Naive thymus-derived CD8-positive, alpha-beta T cell (primary cell): ENCODE measurements at regions not wholly inside any gene's neighbourhood (a gene's known extent, or its start where the extent isn't known, plus 50 kb on each side); places are given as distances from the start of the nearest gene placed in this dataset.
"Not testable (repeated sequence)": the region's sequence is repeated elsewhere in the genome, so short reads cannot be mapped to it uniquely, and the experiment has no call there.

Experiments used
- ATAC-seq, 2 donors: fragments of 150-1000 bp; cut with Tn5 transposase in 1 of 2; sonication (Bioruptor Pico), chemical (Tn5 transposase) in 1 of 2; 1 replicate in 1 of 2; 2 replicates in 1 of 2; pipeline ENCODE4 v1.10.0; 2021; ENCODE audit warnings: mild to moderate bottlenecking in 2 of 2, moderate library complexity in 2 of 2
- POLR2A ChIA-PET: fragments of 350-600 bp; sonication (Branson Sonifier 250); formaldehyde crosslinking; loops from one replicate; lab custom pipeline; 2021; ENCODE audit warnings: antibody characterized with exemption; lab: Charles Lee
- DNase-seq, 10 donors: peaks; one replicate each; pipeline versions ENCODE4 v3.0.0 to v3.0.0-alpha.2; 2020 to 2022
- H3K27ac Mint-ChIP-seq, 10 donors: one replicate each; pipeline ENCODE4 v1.8.0; 2020 to 2022; ENCODE audit warnings: mild to moderate bottlenecking in 10 of 10, mixed read lengths in 10 of 10, moderate library complexity in 4 of 10, inconsistent platforms in 1 of 10
- H3K27me3 Mint-ChIP-seq, 5 donors: one replicate each; pipeline ENCODE4 v1.8.0; 2021 to 2022; ENCODE audit warnings: mixed read lengths in 5 of 5
- H3K36me3 Mint-ChIP-seq, 3 donors: one replicate each; pipeline ENCODE4 v1.8.0; 2020 to 2022; ENCODE audit warnings: mixed read lengths in 3 of 3, mild to moderate bottlenecking in 2 of 3, inconsistent platforms in 1 of 3
- H3K4me1 Mint-ChIP-seq, 4 donors: one replicate each; pipeline ENCODE4 v1.8.0; 2021 to 2022; ENCODE audit warnings: mixed read lengths in 4 of 4
- H3K4me3 Mint-ChIP-seq, 10 donors: one replicate each; pipeline ENCODE4 v1.8.0; 2020 to 2022; ENCODE audit warnings: mild to moderate bottlenecking in 10 of 10, mixed read lengths in 10 of 10, moderate library complexity in 6 of 10, inconsistent platforms in 1 of 10
- H3K9me3 Mint-ChIP-seq, 9 donors: one replicate each; pipeline ENCODE4 v1.8.0; 2020 to 2022; ENCODE audit warnings: mixed read lengths in 9 of 9, mild to moderate bottlenecking in 3 of 9, inconsistent platforms in 1 of 9, moderate library complexity in 1 of 9

GRCh38 chr20:1822564-1823449 lies 72.4 kb upstream of the SIRPA start:
- no peak for DNase-seq
- Mint-ChIP-seq H3K4me3 (no peak overlapping the region), H3K9me3 (peaks cover 11 to 40% (median 31%) of the 10 kb centered on the region in 9 donors), H3K36me3 (peaks cover 2 to 36% (median 36%) of the 10 kb centered on the region in 3 donors), H3K27ac (no peak overlapping the region), H3K27me3 (peaks cover 19 to 50% (median 41%) of the 10 kb centered on the region in 5 donors), H3K4me1 (peaks cover 12 to 33% (median 15%) of the 10 kb centered on the region in 4 donors)
- no peak for ATAC-seq
- POLR2A ChIA-PET, result no interaction called here

DNA sequence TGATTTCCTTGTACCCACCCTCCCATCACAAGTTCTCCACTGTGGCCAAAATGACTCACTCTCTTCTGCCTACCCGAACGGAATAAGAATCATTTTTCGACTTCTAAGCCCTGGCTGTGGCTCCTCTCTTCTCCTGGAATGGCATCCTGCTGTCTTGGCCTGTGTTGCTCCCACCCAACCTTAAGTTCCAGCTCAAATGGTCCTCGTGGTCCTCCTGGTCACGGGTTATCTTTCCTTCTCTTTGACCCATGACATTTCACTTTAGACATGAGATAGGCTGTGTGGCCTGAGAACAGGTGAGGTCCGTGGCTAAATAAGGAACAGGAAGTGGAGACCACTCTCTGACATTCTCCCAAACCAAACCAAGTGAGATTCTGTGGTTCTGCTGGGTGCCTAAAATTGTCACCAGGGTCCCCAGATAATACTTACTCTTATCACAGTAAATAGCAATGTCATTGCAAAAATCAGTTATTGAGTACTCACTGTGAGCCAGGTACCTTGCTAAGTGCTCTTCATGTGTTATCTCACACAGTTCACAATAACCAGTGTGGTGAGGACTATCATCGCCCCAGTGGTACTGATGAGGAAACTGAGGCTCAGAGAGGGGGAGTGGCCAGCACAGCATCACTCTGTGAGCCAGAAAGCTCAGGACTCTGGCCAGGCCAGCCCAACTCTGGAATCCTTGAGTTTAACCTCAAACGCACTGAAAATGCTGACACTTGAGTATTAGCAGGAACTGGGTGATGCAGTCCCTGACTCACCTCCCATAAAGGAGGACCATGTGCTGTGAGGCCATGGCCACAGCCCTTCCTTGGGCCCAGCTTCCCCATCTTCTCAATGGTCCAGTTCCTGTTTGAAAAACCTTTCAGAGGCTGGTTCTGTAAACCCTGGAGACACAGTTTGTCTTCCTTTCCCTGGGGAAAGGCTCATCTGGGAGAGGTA lies 74.8 kb upstream of the SIRPA start:
- DNase-seq, result no peak
- peaks cover 24 to 53% (median 34%) of the 10 kb centered on the region in 4 donors for H3K4me1 Mint-ChIP-seq
- no peak for ATAC-seq

GRCh38 chr20:1819311-1820137 lies 75.7 kb upstream of the SIRPA start:
- no peak for ATAC-seq
- H3K27me3 Mint-ChIP-seq, result peaks cover 31 to 68% (median 63%) of the 10 kb centered on the region in 5 donors
- peaks cover 2 to 41% (median 31%) of the 10 kb centered on the region in 3 donors for H3K36me3 Mint-ChIP-seq
- no peak for DNase-seq
- POLR2A ChIA-PET, result no interaction called here
- H3K9me3 Mint-ChIP-seq, result peaks cover 11 to 37% (median 29%) of the 10 kb centered on the region in 9 donors
- peak overlapping the region in 1 of 10 donors; percentile 49 for H3K27ac Mint-ChIP-seq
- H3K4me3 Mint-ChIP-seq, result no peak overlapping the region
- H3K4me1 Mint-ChIP-seq, result peaks cover 24 to 53% (median 34%) of the 10 kb centered on the region in 4 donors

More for the DNA sequence above, 74.8 kb upstream of the SIRPA start:
- peaks cover 2 to 37% (median 36%) of the 10 kb centered on the region in 3 donors for H3K36me3 Mint-ChIP-seq
- H3K4me3 Mint-ChIP-seq, result no peak overlapping the region
- H3K27me3 Mint-ChIP-seq, result peaks cover 26 to 59% (median 58%) of the 10 kb centered on the region in 5 donors
- H3K27ac Mint-ChIP-seq, result peak overlapping the region in 1 of 10 donors; percentile 49
- H3K9me3 Mint-ChIP-seq, result peaks cover 11 to 40% (median 31%) of the 10 kb centered on the region in 9 donors
- POLR2A ChIA-PET, result no interaction called here

GRCh38 chr20:1818895-1819294 lies 76.3 kb upstream of the SIRPA start:
- Mint-ChIP-seq H3K27ac (no peak overlapping the region), H3K4me3 (peak overlapping the region in 2 of 10 donors; percentile 8 to 39), H3K4me1 (peaks cover 24 to 49% (median 34%) of the 10 kb centered on the region in 4 donors), H3K36me3 (peaks cover 2 to 35% (median 25%) of the 10 kb centered on the region in 3 donors), H3K9me3 (peaks cover 7 to 30% (median 23%) of the 10 kb centered on the region in 9 donors), H3K27me3 (peaks cover 36 to 75% (median 64%) of the 10 kb centered on the region in 5 donors)
- ATAC-seq, result no peak
- no peak for DNase-seq
- POLR2A ChIA-PET, result no interaction called here

DNA sequence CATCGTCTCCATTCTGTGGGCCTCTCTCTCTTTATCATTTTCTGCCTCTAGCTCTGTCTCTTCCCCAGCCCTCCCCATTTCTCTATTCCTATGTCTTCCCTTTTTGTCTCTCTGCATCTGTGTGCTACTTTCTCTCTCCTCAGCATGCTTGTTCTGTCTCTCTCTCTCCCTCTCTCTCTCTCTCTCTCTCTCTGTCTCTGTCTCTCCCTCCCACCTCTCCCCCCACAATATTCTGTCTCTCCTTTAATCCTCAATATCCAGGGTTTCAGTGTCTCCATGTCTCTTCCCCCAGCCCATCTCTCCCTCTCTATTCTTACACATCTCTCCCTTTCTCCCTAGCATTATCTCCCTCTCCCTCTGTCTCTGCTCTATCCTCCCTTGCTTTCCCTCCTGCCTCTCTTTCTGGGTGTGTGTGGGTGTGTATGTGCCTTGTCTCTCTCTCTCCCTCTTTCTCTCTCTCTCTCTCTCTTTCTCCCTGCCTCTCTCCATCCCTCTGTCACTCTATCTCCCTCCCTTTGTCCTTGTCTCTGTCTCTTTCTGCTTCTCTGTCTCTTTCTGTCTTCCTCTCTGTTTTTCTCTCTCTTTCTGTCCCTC lies 76.9 kb upstream of the SIRPA start:
- ATAC-seq (no peak), DNase-seq (no peak)
- H3K4me3 Mint-ChIP-seq, result peak overlapping the region in 8 of 10 donors; percentile 2 to 47 (median 25)
- H3K36me3 Mint-ChIP-seq, result peaks cover 2 to 29% (median 21%) of the 10 kb centered on the region in 3 donors
- peaks cover 39 to 80% (median 65%) of the 10 kb centered on the region in 5 donors for H3K27me3 Mint-ChIP-seq
- H3K27ac Mint-ChIP-seq, result peak overlapping the region in 1 of 10 donors; percentile 48
- peaks cover 5 to 25% (median 18%) of the 10 kb centered on the region in 9 donors for H3K9me3 Mint-ChIP-seq
- H3K4me1 Mint-ChIP-seq, result peaks cover 24 to 49% (median 34%) of the 10 kb centered on the region in 4 donors
- POLR2A ChIA-PET, result no interaction called here

DNA sequence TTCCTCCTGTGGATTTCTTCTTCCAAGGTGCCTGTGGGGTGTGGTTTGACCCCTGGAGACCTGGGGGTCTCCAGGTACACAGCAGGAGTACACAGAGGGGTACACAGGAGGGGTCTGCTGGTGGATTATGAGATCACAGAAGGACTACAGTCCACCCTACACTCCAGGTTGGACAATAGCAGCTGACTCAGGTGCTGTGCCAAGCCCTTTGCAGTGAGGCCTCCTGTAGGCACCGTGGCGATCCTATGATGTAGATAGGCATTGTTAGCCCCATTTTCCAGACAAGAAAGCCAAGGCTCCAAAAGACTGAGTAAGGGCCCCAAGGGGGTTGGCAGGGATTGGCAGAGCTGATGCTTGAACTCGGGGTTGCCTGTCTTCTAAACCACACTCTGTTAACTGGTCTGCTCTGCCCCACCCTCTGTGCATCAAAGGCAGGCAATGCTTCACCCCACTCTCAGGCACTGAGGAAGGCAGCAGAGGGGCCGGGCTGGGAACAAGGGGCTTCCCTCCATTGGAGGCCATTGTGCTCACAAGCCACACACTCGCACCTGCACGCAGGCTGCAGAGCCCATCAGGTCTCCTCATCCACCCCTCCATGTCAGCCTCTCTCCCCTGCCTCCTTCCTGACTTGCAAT lies 77.5 kb upstream of the SIRPA start:
- Mint-ChIP-seq H3K27me3 (peaks cover 39 to 84% (median 66%) of the 10 kb centered on the region in 5 donors), H3K4me3 (peak overlapping the region in 8 of 10 donors; percentile 12 to 85 (median 66)), H3K27ac (no peak overlapping the region), H3K4me1 (peaks cover 24 to 49% (median 34%) of the 10 kb centered on the region in 4 donors), H3K9me3 (peaks cover 2 to 18% (median 14%) of the 10 kb centered on the region in 9 donors), H3K36me3 (peaks cover 2 to 23% (median 15%) of the 10 kb centered on the region in 3 donors)
- ATAC-seq (peak; percentile 23 to 41), DNase-seq (no peak)
- POLR2A ChIA-PET, result no interaction called here

- no peak overlapping the region for H3K27ac Mint-ChIP-seq
- peak overlapping the region; percentile 52 to 85 (median 74) for H3K4me3 Mint-ChIP-seq
- ATAC-seq (peak; percentile 96), DNase-seq (peak in 8 of 10 donors; percentile 22 to 69 (median 56))
- peaks cover 40 to 80% (median 60%) of the 10 kb centered on the region in 5 donors for H3K27me3 Mint-ChIP-seq
- POLR2A ChIA-PET, result no interaction called here
- peaks cover 24 to 55% (median 34%) of the 10 kb centered on the region in 4 donors for H3K4me1 Mint-ChIP-seq
- H3K9me3 Mint-ChIP-seq, result peaks cover 0 to 8% (median 4%) of the 10 kb centered on the region in 9 donors
- H3K36me3 Mint-ChIP-seq, result peaks cover 2 to 14% (median 7%) of the 10 kb centered on the region in 3 donors
Measured at GRCh38 chr20:1816384-1817381, 78.5 kb upstream of the SIRPA start.

GRCh38 chr20:1815502-1816085 lies 79.6 kb upstream of the SIRPA start:
- H3K4me1 Mint-ChIP-seq, result peaks cover 27 to 59% (median 44%) of the 10 kb centered on the region in 4 donors
- H3K27me3 Mint-ChIP-seq, result peaks cover 37 to 74% (median 52%) of the 10 kb centered on the region in 5 donors
- ATAC-seq (no peak), DNase-seq (no peak)
- no peak overlapping the region for H3K4me3 Mint-ChIP-seq
- no peak overlapping the region for H3K27ac Mint-ChIP-seq
- peaks cover 0 to 3% (median 0%) of the 10 kb centered on the region in 9 donors for H3K9me3 Mint-ChIP-seq
- POLR2A ChIA-PET, result no interaction called here
- peaks cover 0 to 5% (median 2%) of the 10 kb centered on the region in 3 donors for H3K36me3 Mint-ChIP-seq

GRCh38 chr20:1814861-1815260 lies 80.3 kb upstream of the SIRPA start:
- H3K4me3 Mint-ChIP-seq, H3K9me3 Mint-ChIP-seq, ATAC-seq, POLR2A ChIA-PET, DNase-seq, H3K27ac Mint-ChIP-seq, H3K36me3 Mint-ChIP-seq: not testable (repeated sequence)
- peaks cover 33 to 71% (median 52%) of the 10 kb centered on the region in 5 donors for H3K27me3 Mint-ChIP-seq
- H3K4me1 Mint-ChIP-seq, result peaks cover 32 to 54% (median 44%) of the 10 kb centered on the region in 4 donors
